ENCODE measurements at regions not wholly inside any gene's neighbourhood (a gene's known extent, or its start where the extent isn't known, plus 50 kb on each side); places are given as distances from the start of the nearest gene placed in this dataset.
"Not testable (repeated sequence)": the region's sequence is repeated elsewhere in the genome, so short reads cannot be mapped to it uniquely, and the experiment has no call there.

DNA sequence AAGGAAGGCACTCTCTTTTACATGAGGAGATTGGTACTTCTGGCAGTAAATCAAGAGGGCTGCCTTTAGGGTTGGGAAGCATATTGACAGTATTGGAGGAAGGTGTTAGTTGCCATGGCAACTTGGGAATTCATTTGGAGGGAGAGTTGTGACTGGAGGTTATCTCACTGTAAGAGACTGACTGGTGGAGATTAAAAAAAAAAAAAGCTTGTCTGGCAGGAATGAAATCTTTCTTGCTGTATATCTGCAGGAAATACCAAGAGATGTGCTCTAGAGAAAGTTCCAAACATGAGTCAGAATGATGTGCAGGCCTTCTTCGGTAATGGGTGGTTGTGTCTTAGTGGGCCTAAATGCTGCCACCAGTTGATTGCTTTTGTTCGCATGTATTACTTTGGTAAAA, 59.8 kb upstream of the FAM72C start:
- H3K36me3 ChIP-seq, result not testable (repeated sequence)

DNA sequence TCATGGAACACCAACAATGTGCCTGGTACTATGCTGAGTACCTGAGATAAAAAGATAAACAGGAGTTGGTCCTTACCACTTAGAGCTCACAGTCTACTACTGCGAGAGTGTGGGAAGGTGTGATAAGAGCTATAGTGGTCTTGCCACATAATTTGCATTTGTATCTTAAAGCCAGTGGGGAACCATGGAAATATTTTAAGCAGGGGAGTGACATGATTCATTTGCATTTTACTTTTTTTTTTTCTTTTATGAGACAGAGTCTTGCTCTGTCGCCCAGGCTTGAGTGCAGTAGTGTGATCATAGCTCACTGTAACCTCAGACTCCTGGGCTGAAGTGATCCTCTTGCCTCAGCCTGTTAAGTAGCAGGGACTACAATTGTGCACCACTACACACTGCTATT, 54.2 kb upstream of the FAM72C start:
- WGBS, 5 donors, result no CpG with 5 or more reads among the region's 2 CpGs
- H3K9me3 ChIP-seq; H3K27me3 ChIP-seq (replicated peaks in 1 of 7); intact Hi-C loops (cut with DNase I; ENCODE audit: low total_unique reads); H3K36me3 ChIP-seq; H3K27ac ChIP-seq; H3K4me1 ChIP-seq; DNase-seq; H3K4me3 ChIP-seq: not testable (repeated sequence)

More for the DNA sequence above, 59.8 kb upstream of the FAM72C start:
- H3K4me3 ChIP-seq; H3K27me3 ChIP-seq (replicated peaks in 1 of 7); H3K4me1 ChIP-seq; DNase-seq; intact Hi-C loops (cut with DNase I; ENCODE audit: low total_unique reads); H3K9me3 ChIP-seq; H3K27ac ChIP-seq: not testable (repeated sequence)
- 50 to 83% (median 76%) methylated on average over 1 to 2 of the region's 2 CpGs; no CpG with 5 or more reads in 1 of the 5 donors for WGBS, 5 donors

DNA sequence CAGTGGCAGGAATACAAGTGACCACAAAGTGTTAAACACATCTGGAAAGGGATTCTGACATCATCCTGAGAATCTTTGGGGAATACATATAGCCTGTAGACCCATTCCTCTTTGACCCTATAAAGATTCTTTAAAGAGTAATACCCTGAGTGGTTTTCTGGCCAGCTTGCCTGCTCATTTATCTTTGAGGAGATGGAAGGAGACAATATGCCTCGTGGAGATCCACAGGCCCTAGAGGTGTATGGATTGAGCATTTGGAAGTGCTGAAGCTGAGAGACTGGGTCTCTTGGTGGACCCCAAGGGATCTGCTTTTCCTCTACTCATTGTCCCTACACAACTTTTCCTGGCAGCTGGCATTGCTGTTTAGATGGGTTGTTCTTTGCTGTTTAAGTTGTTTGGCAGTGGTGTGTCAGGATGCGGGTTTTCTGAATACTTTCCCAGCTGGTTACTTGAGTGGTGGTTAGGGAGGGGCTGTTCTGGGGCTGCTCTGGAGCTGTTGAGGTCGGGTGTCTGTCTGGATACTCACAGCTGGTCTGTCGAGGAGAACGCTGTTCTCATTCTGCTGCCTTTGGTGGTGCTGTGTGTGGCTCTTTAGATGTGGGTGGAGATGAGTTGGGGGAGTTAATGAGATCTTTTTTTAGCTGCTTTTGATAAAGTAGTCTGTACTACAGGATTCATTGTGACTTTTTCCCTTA, 50.1 kb upstream of the FAM72C start:
- DNase-seq; H3K9me3 ChIP-seq; H3K27ac ChIP-seq; intact Hi-C loops (cut with DNase I; ENCODE audit: low total_unique reads); H3K4me1 ChIP-seq; H3K4me3 ChIP-seq; H3K36me3 ChIP-seq; H3K27me3 ChIP-seq (replicated peaks in 1 of 7): not testable (repeated sequence)
- 25 to 83% (median 58%) methylated on average over 1 of the region's 5 CpGs for WGBS, 5 donors

Data from spleen (tissue), 11 donors.